Activated T-cell treated with anti-CD3 and anti-CD28 coated beads, Interleukin-2, amount 50 U/mL, for 72 hours (primary cell): ENCODE measurements at regions not wholly inside any gene's neighbourhood (a gene's known extent, or its start where the extent isn't known, plus 50 kb on each side); places are given as distances from the start of the nearest gene placed in this dataset.

Source experiments
- ATAC-seq, 2 donors: fragments of 150-1000 bp; cut with Tn5 transposase; replicated peaks in 1 of 2; 2 replicates each; pipeline ENCODE4 v1.10.0; 2021; ENCODE audit warnings: moderate library complexity in 2 of 2, mild to moderate bottlenecking in 1 of 2
- DNase-seq, 2 donors: peaks; one replicate each; pipeline ENCODE4 v3.0.0; 2021 to 2022; ENCODE audit warnings: mixed read lengths in 1 of 2
- H3K27ac Mint-ChIP-seq: one replicate; pipeline ENCODE4 v1.8.0; 2022; ENCODE audit warnings: mild to moderate bottlenecking, moderate library complexity, mixed read lengths
- H3K27me3 Mint-ChIP-seq: one replicate; pipeline ENCODE4 v1.8.0; 2022; ENCODE audit warnings: low read depth, mixed read lengths
- H3K36me3 Mint-ChIP-seq, 2 donors: one replicate each; pipeline ENCODE4 v1.8.0; 2022; ENCODE audit warnings: mixed read lengths in 2 of 2, mild to moderate bottlenecking in 1 of 2; ENCODE audit not compliant: insufficient read depth in 2 of 2
- H3K4me1 Mint-ChIP-seq: one replicate; pipeline ENCODE4 v1.8.0; 2022; ENCODE audit warnings: low read depth, mixed read lengths
- H3K4me3 Mint-ChIP-seq, 2 donors: one replicate each; pipeline ENCODE4 v1.8.0; 2022; ENCODE audit warnings: mild to moderate bottlenecking in 2 of 2, mixed read lengths in 2 of 2, moderate library complexity in 2 of 2
- H3K9me3 Mint-ChIP-seq, 2 donors: one replicate each; pipeline ENCODE4 v1.8.0; 2022; ENCODE audit warnings: mixed read lengths in 2 of 2

- no peaks in the 10 kb centered on the region for H3K9me3 Mint-ChIP-seq
- H3K27ac Mint-ChIP-seq = no peak overlapping the region
- peaks cover 5% of the 10 kb centered on the region for H3K27me3 Mint-ChIP-seq
- no peaks in the 10 kb centered on the region for H3K36me3 Mint-ChIP-seq
- peaks cover 5% of the 10 kb centered on the region for H3K4me1 Mint-ChIP-seq
- DNase-seq = no peak
- no peak for ATAC-seq
- no peak overlapping the region for H3K4me3 Mint-ChIP-seq
These were observed 93.6 kb upstream of the PITX1 start for GRCh38 chr5:135127439-135128240.

DNA sequence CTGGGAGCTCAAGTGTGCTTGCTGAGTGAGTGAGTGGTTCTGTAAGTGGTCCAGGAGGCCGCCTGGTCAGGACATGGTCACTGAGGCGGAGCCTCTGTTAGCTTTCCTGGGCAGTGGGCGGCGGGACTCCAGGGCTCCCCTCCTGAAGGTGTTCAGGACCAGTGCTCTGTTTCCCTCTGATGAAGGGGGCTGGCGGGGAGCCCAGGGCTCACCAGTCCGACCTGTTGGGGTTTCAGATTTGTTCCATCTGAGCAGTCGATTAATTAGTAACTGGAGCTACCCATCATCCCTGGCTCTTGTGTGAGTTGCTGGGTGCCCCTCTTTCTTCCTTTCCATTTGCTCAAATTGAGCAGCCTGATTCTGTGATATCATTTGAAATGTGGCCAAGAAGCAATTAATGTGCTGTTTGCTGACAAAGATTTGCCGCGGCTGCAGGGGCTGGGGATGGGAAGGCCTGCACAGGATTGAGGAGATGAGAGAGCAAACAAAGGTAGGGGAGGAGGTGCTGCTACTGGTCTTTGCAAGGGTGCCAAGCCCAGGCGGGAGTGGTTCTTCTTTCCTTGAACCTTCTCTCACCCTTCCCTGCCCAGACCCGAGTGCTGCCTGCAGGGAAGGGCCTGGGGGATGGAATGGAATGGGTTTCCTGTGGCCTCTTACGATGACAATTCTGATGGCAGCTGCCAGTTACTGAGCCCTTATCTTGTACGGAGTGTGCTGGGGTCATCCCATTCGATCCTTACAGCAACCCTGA is 92.8 kb upstream of the PITX1 start:
- ATAC-seq (no peak), DNase-seq (no peak)
- no peak overlapping the region for H3K27ac Mint-ChIP-seq
- H3K4me3 Mint-ChIP-seq = no peak overlapping the region
- H3K27me3 Mint-ChIP-seq = peaks cover 5% of the 10 kb centered on the region
- H3K4me1 Mint-ChIP-seq = peaks cover 5% of the 10 kb centered on the region
- H3K36me3 Mint-ChIP-seq = no peaks in the 10 kb centered on the region
- no peaks in the 10 kb centered on the region for H3K9me3 Mint-ChIP-seq

GRCh38 chr5:135124724-135125123 is 90.7 kb upstream of the PITX1 start:
- H3K4me3 Mint-ChIP-seq = no peak overlapping the region
- no peaks in the 10 kb centered on the region for H3K36me3 Mint-ChIP-seq
- H3K4me1 Mint-ChIP-seq = peaks cover 5% of the 10 kb centered on the region
- H3K27ac Mint-ChIP-seq = no peak overlapping the region
- no peaks in the 10 kb centered on the region for H3K9me3 Mint-ChIP-seq
- DNase-seq (no peak), ATAC-seq (no peak)
- H3K27me3 Mint-ChIP-seq = no peaks in the 10 kb centered on the region

DNA sequence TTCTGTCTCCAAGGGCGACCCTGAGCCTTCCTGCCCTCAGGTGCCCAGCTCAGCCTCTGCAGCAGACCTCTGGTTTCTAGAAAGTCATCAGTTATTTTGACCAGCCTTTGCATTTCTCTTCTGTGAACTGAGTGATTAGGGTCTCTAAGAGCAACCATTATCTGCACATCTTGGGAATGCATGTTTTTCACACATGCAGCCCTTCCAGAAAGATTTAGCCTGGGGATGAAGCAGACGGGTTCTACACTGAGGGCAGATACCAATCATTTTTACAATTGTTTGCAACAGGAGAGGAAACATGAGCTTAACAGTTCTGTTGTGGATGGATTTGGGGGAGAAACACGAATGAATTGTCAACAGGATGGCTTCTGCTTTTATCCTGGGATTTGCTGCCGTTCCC is 90.1 kb upstream of the PITX1 start:
- Mint-ChIP-seq H3K4me3 (no peak overlapping the region), H3K9me3 (no peaks in the 10 kb centered on the region), H3K36me3 (no peaks in the 10 kb centered on the region), H3K27ac (no peak overlapping the region), H3K4me1 (peaks cover 1% of the 10 kb centered on the region), H3K27me3 (no peaks in the 10 kb centered on the region)
- ATAC-seq = no peak
- DNase-seq = no peak

- DNase-seq = no peak
- no peaks in the 10 kb centered on the region for H3K36me3 Mint-ChIP-seq
- H3K27me3 Mint-ChIP-seq = no peaks in the 10 kb centered on the region
- ATAC-seq = no peak
- no peaks in the 10 kb centered on the region for H3K9me3 Mint-ChIP-seq
- no peak overlapping the region for H3K4me3 Mint-ChIP-seq
- H3K27ac Mint-ChIP-seq = no peak overlapping the region
- no peaks in the 10 kb centered on the region for H3K4me1 Mint-ChIP-seq
These were observed 88.8 kb upstream of the PITX1 start for GRCh38 chr5:135122797-135123196.

DNA sequence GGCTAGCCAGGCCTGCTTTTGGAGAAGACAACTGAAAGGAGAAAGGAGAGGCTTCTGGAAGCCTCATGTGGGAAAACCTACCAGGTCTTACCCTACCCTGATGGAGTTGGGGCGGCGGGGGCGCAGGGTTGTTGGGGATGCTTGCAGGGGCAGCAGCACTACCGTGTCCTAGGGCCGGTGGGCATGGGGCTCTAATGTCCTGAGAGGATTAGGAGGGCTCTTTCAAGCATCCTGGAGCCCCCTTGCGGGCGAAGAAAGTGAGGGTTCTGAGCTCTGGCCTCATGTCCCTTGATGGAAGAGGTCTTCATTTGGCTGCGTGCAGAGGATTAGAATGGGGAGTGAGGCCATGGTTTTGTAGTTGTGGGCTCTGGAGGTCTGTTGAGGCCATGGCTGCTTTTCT is 86.9 kb upstream of the PITX1 start:
- no peak overlapping the region for H3K27ac Mint-ChIP-seq
- no peaks in the 10 kb centered on the region for H3K9me3 Mint-ChIP-seq
- ATAC-seq = no peak
- no peak overlapping the region for H3K4me3 Mint-ChIP-seq
- no peaks in the 10 kb centered on the region for H3K27me3 Mint-ChIP-seq
- no peaks in the 10 kb centered on the region for H3K36me3 Mint-ChIP-seq
- DNase-seq = no peak
- no peaks in the 10 kb centered on the region for H3K4me1 Mint-ChIP-seq

DNA sequence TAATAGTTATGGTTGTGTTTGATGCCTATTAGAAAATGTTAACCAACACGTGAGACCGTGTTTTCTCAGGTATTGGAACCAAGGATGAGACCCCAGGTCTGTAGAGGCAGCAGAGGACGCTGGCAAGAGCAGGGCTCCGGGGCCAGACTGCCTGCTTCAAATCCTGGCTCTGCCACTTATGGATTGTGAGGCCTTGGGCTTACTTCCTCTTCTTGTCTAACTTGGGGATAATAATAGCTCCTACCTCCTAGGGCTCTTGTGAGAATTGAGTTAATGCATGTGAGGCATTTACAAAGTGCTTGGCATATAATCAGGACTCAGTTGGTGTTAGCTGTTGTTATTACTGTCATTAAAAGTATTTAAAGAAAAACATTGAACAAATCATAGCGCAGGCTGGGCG is 85.5 kb upstream of the PITX1 start:
- Mint-ChIP-seq H3K9me3 (no peaks in the 10 kb centered on the region), H3K27ac (no peak overlapping the region)

DNA sequence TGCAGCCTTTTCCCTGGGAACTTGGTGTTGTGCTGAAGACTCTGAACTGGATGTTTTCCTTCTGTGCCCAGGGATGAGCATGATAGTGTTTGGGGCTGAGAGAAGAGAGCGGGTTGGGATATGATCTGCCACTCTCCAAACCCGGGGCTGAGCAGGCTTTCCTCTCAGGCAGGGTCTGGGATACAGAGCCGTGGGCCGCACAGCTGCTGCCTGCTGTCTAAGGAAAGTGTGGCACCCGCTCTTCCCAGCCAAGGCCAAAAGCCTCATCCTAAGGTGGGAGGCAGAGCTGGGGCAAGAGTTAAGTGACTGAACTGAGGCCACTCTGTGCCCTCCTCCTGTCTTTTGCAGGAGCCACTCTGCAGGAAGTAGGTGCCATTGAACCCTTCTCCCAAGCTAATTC is 83.6 kb upstream of the PITX1 start:
- Mint-ChIP-seq H3K27ac (no peak overlapping the region), H3K36me3 (no peaks in the 10 kb centered on the region), H3K4me1 (no peaks in the 10 kb centered on the region), H3K4me3 (no peak overlapping the region), H3K9me3 (no peaks in the 10 kb centered on the region), H3K27me3 (no peaks in the 10 kb centered on the region)
- DNase-seq = no peak
- ATAC-seq = no peak

More for the DNA sequence above, 85.5 kb upstream of the PITX1 start:
- DNase-seq (no peak), ATAC-seq (no peak)
- H3K27me3 Mint-ChIP-seq = no peaks in the 10 kb centered on the region
- H3K36me3 Mint-ChIP-seq = no peaks in the 10 kb centered on the region
- no peaks in the 10 kb centered on the region for H3K4me1 Mint-ChIP-seq
- H3K4me3 Mint-ChIP-seq = no peak overlapping the region

DNA sequence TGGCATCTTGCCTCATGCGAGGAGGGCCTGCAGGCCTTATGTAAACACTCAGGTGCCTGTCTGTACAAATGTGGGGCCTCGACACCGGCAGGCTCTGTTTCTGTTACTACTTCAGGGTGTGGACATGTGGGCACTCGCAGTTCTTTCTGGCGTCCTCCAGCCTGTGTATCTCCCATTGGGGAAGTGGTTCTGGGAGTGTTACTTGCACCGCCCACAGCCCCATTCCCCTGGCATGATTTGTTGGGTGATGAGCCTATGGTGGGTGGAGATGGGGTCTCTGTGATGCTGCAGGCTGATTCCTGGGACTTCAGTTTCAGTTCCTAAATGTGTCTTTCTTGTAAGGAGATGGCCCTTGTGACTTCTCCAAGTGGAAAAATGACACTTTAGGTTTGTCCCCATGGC is 82.1 kb upstream of the PITX1 start:
- ATAC-seq (no peak), DNase-seq (no peak)
- H3K27me3 Mint-ChIP-seq = no peaks in the 10 kb centered on the region
- H3K4me3 Mint-ChIP-seq = no peak overlapping the region
- no peaks in the 10 kb centered on the region for H3K4me1 Mint-ChIP-seq
- no peaks in the 10 kb centered on the region for H3K9me3 Mint-ChIP-seq
- H3K27ac Mint-ChIP-seq = no peak overlapping the region
- no peaks in the 10 kb centered on the region for H3K36me3 Mint-ChIP-seq

DNA sequence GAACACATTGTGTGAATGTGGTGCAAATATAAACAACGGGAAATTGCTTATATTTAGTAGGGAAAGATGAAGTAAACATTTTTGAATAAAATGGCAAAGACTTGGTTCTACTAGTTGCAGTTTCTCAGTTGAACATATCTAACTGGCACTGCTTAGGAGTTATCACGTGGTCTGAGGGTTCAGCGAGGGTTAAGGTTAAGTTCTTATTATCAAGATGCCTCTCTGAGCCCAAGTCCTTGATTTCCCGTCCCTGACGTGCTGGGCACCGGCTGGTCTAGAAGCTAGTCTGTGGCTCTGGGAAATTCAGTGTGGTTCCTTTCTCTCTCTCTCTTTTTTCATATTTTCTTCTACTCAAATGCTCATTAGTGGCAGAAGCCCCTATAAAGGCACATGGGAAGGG is 81.6 kb upstream of the PITX1 start:
- Mint-ChIP-seq H3K4me1 (no peaks in the 10 kb centered on the region), H3K27ac (no peak overlapping the region), H3K9me3 (no peaks in the 10 kb centered on the region), H3K27me3 (no peaks in the 10 kb centered on the region), H3K4me3 (no peak overlapping the region), H3K36me3 (no peaks in the 10 kb centered on the region)
- ATAC-seq (no peak), DNase-seq (no peak)

GRCh38 chr5:135114759-135115158 is 80.7 kb upstream of the PITX1 start:
- no peaks in the 10 kb centered on the region for H3K9me3 Mint-ChIP-seq
- no peak overlapping the region for H3K27ac Mint-ChIP-seq
- H3K4me1 Mint-ChIP-seq = no peaks in the 10 kb centered on the region
- ATAC-seq = no peak
- H3K4me3 Mint-ChIP-seq = no peak overlapping the region
- no peak for DNase-seq
- no peaks in the 10 kb centered on the region for H3K36me3 Mint-ChIP-seq
- no peaks in the 10 kb centered on the region for H3K27me3 Mint-ChIP-seq

GRCh38 chr5:135112008-135112725 is 78.1 kb upstream of the PITX1 start:
- Mint-ChIP-seq H3K36me3 (no peaks in the 10 kb centered on the region), H3K9me3 (no peaks in the 10 kb centered on the region), H3K4me3 (no peak overlapping the region), H3K27ac (no peak overlapping the region), H3K27me3 (no peaks in the 10 kb centered on the region), H3K4me1 (no peaks in the 10 kb centered on the region)
- ATAC-seq (no peak), DNase-seq (no peak)

DNA sequence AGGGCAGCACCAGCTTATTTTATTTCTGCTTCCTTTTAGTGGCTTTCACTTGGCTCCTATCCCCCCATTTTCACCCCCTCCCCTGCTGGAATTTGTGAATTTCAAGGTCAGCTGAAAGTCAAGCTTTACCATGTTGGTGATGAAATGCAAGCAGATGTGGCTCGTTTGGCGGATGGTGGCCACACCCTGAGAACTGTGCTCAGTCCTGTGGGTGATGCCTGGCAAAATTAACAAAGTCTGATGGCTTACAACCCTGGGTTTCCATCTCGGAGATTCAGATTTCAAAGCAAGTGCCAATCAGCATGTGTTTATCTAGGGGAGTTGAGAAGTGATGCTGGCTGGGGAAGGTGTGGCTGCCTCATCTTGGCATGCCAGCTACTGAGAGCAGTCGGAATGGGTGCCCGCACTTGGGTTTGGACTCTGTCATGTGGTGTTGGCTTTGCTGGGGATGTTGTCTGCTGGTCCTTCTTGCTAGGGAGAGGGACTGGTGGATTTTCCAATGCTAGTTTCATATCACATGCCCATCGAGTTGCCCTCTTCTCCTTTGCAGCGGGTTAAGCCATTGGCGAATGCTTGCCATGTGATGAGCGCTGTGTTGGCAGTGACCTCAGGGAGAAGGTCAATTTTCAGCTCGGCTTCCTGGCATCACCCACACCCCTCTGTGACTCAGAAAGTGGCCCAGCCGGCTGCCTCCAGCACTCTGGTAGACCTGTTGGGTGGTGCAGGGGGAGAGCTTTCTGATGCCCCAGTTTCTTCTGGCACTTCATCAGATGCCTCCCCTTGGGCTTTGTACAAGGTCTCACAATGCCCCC is 77.0 kb upstream of the PITX1 start:
- H3K27ac Mint-ChIP-seq = no peak overlapping the region
- no peak for DNase-seq
- no peak for ATAC-seq
- no peaks in the 10 kb centered on the region for H3K36me3 Mint-ChIP-seq
- no peaks in the 10 kb centered on the region for H3K4me1 Mint-ChIP-seq
- H3K27me3 Mint-ChIP-seq = peaks cover 7% of the 10 kb centered on the region
- H3K9me3 Mint-ChIP-seq = no peaks in the 10 kb centered on the region
- no peak overlapping the region for H3K4me3 Mint-ChIP-seq
